8988T (cell line): ENCODE measurements at regions not wholly inside any gene's neighbourhood (a gene's known extent, or its start where the extent isn't known, plus 50 kb on each side); places are given as distances from the start of the nearest gene placed in this dataset.
"Not testable (repeated sequence)": the region's sequence is repeated elsewhere in the genome, so short reads cannot be mapped to it uniquely, and the experiment has no call there.

Experiments used
- DNase-seq: peaks from one replicate; pipeline ENCODE4 v3.0.0; 2011

DNA sequence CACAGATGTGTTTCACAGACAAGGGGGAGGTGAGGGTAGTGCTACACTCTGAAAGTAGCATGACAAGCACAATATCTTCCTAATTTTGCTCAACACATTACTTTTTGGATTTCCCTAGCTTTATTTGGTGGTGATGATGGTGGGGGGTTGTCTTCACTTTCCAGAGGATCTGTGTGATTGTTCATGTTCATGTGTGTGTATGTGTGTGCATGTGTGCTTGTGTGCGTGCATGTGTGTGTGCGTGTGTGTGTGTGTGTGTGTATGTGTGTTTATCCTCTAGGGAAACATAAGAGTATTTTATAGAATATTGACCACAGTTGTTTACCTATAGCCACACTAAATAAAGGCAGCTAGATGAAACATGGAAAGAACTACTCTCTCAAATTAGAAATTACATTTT lies 183.8 kb upstream of the EYA4 start:
- DNase-seq: no peak

GRCh38 chr6:133062077-133062476 lies 179.1 kb upstream of the EYA4 start:
- no peak for DNase-seq

GRCh38 chr6:133062696-133063306 lies 178.4 kb upstream of the EYA4 start:
- no peak for DNase-seq

DNA sequence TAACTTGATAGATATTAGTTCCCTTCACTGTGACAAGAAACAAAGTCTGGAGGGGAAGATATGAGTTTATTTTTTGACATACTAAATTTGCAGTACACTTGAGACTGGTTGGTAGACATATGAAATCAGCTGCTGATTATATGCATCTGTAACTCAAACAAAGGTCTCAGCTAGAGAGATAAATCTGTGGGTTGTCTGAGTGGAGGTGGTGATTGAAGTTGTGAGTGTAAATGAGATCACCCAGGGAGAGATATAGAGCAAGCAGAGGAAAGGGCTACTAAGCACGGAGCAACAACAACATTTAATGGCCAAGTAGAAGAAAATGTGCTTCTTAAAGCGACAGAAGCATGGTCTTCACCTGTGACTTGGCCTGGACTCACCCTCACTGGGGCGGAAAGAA lies 173.2 kb upstream of the EYA4 start:
- no peak for DNase-seq

- no peak for DNase-seq
Measured at GRCh38 chr6:133070410-133071043, 170.6 kb upstream of the EYA4 start.

DNA sequence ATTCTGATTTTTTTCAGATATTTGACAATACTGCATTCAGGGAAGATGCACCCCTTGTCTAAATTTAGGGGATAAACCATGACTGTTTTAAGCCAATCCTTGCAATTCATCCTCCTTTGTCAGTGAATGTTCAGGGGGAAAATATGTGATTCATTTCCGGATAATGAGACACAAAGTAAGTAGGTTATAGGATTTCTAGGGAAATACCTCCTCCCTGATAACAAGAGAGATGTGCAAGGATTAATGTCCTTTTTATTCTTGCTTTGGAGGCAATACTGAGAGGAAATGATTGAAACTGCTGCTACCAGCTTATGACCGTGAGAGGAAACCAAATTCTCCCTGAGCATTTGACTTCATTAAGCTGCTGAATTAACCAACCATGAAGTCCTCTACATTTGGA lies 161.3 kb upstream of the EYA4 start:
- no peak for DNase-seq

- no peak for DNase-seq
Measured at GRCh38 chr6:133083248-133083967, 157.7 kb upstream of the EYA4 start.

DNA sequence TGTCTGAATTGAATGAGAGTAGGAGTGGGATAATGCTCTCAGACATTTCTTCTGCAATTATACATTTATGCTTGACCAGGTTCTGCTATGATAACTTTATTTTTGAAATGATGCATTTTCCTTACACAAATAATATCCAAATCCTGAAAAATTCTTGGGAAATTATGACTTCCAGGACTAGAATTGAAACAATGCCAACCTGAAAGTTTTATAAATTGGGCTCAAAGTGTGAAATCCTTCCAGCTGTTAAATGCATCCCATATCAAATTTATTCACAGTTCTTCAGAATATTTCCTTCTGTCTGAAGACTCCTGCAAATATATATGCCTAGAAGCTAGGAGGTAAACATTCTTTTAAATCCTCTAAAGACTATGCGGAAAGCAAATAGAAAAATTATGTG lies 155.7 kb upstream of the EYA4 start:
- no peak for DNase-seq

DNA sequence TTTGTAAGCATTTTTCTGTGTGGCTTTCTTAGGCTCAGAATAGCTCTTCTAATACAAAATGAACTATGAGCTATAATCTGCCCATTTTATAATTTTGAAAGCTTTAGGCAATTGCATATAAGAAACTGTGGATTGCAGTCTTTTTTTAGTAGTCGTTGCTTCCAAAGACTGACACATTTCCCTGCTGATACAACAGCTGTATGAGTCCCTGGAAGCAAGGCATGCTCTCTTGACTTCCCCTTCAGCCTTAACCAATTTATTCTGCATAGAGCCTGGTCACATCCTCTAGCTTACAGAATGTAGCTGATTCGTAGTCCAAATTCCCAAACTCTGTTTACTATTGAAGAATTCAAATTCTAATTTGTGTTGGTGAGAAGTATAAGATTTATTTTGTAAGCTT lies 155.3 kb upstream of the EYA4 start:
- DNase-seq: no peak

DNA sequence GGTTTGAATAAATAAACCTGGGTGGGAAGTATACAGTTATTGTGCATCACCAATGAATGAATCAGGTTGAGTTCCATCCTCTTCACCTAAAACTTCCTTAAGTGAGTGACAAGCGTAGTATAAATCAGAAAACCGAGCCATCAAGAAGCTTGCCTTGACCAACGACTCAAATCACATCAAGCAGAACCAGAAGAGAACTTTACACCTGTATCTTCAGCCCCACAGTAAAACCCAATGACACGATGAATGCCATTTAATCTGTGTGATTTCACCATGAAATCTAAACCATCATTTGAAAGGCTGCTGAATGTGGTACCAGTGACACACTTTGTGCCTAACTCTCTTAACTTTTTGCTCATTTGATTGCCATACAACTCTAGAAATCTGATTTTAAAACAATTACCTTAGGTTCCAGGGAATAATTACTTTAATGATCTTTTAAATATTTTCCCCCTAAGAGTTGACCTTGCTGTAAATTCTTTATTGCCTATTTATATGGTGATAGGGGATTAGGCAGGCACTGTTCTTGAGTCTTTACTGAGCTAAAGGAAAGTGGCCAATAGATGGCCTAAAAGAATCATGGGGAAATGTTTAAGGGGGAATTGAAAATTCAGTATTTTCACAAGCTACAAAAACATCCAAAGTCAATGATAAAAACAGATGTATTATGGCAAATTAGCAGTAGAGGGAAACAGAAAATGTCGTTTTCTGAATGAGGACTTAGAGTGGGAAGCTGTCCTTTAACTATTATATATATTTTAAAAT lies 152.0 kb upstream of the EYA4 start:
- no peak for DNase-seq

- DNase-seq: no peak
Measured at GRCh38 chr6:133092199-133092598, 149.0 kb upstream of the EYA4 start.

- DNase-seq: no peak
Measured at GRCh38 chr6:133092771-133093170, 148.4 kb upstream of the EYA4 start.

- not testable (repeated sequence) for DNase-seq
Measured at GRCh38 chr6:133093211-133093610, 147.9 kb upstream of the EYA4 start.

DNA sequence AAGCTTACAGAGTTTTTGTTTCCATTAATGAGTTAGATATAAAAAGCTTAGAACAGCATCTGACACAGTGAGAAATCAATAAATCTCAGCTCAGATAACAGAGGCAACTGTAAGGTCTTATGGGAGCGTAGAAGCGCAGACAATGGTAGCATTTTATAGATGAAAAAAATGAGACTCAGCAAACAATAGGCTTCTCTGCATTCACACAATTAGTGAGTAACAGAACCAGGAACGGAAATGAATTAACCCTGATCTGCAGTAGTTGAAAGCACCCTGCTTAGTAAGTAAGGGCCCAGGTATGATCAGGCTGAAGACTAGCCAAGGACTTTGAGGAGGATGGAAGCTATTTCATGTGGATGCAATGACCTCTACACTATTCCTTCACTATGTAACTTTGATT lies 147.2 kb upstream of the EYA4 start:
- no peak for DNase-seq

DNA sequence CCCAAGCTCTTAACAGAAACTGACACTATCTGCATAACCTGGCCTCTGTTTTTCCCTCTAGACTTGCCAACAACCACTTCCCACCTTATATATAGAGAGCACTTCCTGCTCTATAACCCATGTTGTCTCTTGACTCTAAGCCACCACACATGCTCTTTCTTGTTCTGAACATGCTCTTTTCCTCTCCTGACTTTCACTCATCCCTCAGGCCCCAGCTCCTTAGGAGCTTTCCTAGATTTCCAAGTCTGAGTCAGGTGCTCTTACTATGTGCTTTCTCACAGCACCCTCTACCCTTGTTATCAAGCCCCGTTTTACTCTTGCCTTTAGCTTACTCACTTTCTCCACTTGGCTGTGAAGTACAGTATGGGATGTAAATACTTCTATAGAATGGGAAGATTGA lies 143.9 kb upstream of the EYA4 start:
- no peak for DNase-seq

- no peak for DNase-seq
Measured at GRCh38 chr6:133099573-133099972, 141.6 kb upstream of the EYA4 start.

GRCh38 chr6:133100865-133101264 lies 140.3 kb upstream of the EYA4 start:
- no peak for DNase-seq

- DNase-seq: no peak
Measured at GRCh38 chr6:133101790-133102189, 139.4 kb upstream of the EYA4 start.

GRCh38 chr6:133106934-133107333 lies 134.2 kb upstream of the EYA4 start:
- no peak for DNase-seq

- no peak for DNase-seq
Measured at GRCh38 chr6:133108419-133108818, 132.7 kb upstream of the EYA4 start.

DNA sequence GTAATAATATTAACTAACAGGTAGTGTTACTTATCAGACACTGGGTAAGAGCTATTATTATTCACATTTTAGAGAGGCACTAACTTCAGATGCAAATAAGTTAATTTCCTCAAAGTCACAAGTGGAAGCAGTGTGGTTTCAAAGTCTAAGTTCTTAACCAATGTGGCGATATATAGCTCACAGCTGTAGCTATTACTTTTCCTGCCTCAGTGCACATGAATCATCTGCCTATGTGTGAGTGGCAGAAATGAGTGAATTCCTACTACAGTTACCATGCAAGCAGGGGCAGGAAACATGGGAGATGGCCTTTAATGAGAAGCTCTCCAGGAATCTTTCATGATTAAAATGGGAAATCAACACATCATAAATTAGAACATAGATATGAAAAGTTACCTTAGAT lies 126.2 kb upstream of the EYA4 start:
- no peak for DNase-seq

GRCh38 chr6:133115946-133116345 lies 125.2 kb upstream of the EYA4 start:
- DNase-seq: no peak

GRCh38 chr6:133128191-133128590 lies 113.0 kb upstream of the EYA4 start:
- no peak for DNase-seq

- no peak for DNase-seq
Measured at GRCh38 chr6:133129556-133129955, 111.6 kb upstream of the EYA4 start.
